ENCODE measurements at regions not wholly inside any gene's neighbourhood (a gene's known extent, or its start where the extent isn't known, plus 50 kb on each side); places are given as distances from the start of the nearest gene placed in this dataset.
"Not testable (repeated sequence)": the region's sequence is repeated elsewhere in the genome, so short reads cannot be mapped to it uniquely, and the experiment has no call there.

DNA sequence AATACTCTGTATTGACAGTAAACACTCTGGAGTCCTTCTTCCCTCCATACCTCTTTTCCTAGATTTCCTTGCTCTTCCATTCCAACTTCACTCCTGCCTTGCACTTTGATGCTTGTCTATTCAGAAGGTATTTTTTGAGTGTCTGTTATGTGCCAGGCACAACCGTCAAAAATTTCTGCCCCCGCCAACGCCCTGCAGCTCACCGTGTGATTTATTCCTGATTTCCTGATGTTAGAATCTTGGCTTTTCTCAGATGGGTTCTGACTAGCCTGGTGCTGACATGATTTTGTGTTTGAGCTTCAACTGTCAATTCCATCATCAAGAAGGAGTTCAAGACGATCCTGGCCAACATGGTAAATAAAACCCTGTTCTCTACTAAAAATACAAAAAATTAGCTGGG, 297.5 kb downstream of the AGTPBP1 start:
- Histone ChIP-seq H3K4me2 (ENCODE audit: low read depth, low read length, poor library complexity, severe bottlenecking) (no peak overlapping the region), H3K9me3 (ENCODE audit: insufficient read depth, low read length) (no peaks in the 10 kb centered on the region), H2AFZ (ENCODE audit: low read depth, low read length, severe bottlenecking) (no peak overlapping the region), H3K27me3 (ENCODE audit: low read length) (no peaks in the 10 kb centered on the region), H4K20me1 (ENCODE audit: low read depth, low read length) (no peaks in the 10 kb centered on the region), H3K36me3 (ENCODE audit: low read length) (no peaks in the 10 kb centered on the region), H3K9me2 (replicated peaks; ENCODE audit: insufficient read depth, low read length) (no peaks in the 10 kb centered on the region), H3K9ac (ENCODE audit: low read length) (no peak overlapping the region), H3K4me3 (ENCODE audit: insufficient read depth, low read length, poor library complexity, severe bottlenecking) (no peak overlapping the region), H3K79me2 (ENCODE audit: insufficient read depth, low read length) (no peaks in the 10 kb centered on the region), H3F3A (ENCODE audit: insufficient read depth) (no peaks in the 10 kb centered on the region), H3K27ac (ENCODE audit: low read depth, low read length) (no peak overlapping the region)
- TF ChIP-seq, protein P1, sequence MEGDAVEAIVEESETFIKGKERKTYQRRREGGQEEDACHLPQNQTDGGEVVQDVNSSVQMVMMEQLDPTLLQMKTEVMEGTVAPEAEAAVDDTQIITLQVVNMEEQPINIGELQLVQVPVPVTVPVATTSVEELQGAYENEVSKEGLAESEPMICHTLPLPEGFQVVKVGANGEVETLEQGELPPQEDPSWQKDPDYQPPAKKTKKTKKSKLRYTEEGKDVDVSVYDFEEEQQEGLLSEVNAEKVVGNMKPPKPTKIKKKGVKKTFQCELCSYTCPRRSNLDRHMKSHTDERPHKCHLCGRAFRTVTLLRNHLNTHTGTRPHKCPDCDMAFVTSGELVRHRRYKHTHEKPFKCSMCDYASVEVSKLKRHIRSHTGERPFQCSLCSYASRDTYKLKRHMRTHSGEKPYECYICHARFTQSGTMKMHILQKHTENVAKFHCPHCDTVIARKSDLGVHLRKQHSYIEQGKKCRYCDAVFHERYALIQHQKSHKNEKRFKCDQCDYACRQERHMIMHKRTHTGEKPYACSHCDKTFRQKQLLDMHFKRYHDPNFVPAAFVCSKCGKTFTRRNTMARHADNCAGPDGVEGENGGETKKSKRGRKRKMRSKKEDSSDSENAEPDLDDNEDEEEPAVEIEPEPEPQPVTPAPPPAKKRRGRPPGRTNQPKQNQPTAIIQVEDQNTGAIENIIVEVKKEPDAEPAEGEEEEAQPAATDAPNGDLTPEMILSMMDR (IDR thresholded peaks at IDR 0.05; ENCODE audit: insufficient read depth, low read length, poor library complexity, severe bottlenecking) = no peak
- TF ChIP-seq EZH2phosphoT487 (conservative IDR thresholded peaks at IDR 0.05; ENCODE audit: low read length) = no peak

DNA sequence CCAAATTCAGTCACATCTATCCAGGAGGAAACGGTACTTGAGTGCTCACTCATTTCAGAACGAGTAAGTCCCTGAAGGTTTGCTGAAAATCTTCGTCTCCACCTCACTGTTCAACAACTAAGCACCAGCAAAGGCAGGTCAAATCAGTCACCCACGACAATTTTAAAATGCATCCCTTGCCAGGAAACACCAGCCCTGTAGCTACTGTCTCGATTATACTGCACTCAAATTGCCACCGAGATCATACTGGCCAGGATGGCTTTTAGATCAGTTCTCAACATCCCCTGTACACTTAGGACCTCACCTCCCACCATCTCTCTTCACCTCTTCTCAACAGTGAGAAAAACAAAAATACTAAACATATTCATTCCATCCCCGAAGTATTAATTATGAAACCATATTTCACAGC, 298.6 kb downstream of the AGTPBP1 start:
- Histone ChIP-seq H4K20me1 (ENCODE audit: low read depth, low read length) (no peaks in the 10 kb centered on the region), H3K9ac (ENCODE audit: low read length) (no peak overlapping the region), H3K9me2 (replicated peaks; ENCODE audit: insufficient read depth, low read length) (no peaks in the 10 kb centered on the region), H3F3A (ENCODE audit: insufficient read depth) (no peaks in the 10 kb centered on the region), H3K36me3 (ENCODE audit: low read length) (no peaks in the 10 kb centered on the region), H3K27me3 (ENCODE audit: low read length) (no peaks in the 10 kb centered on the region), H3K79me2 (ENCODE audit: insufficient read depth, low read length) (no peaks in the 10 kb centered on the region), H2AFZ (ENCODE audit: low read depth, low read length, severe bottlenecking) (no peak overlapping the region), H3K27ac (ENCODE audit: low read depth, low read length) (no peak overlapping the region), H3K9me3 (ENCODE audit: insufficient read depth, low read length) (no peaks in the 10 kb centered on the region), H3K4me3 (ENCODE audit: insufficient read depth, low read length, poor library complexity, severe bottlenecking) (no peak overlapping the region), H3K4me2 (ENCODE audit: low read depth, low read length, poor library complexity, severe bottlenecking) (no peak overlapping the region)
- no peak for TF ChIP-seq EZH2phosphoT487 (conservative IDR thresholded peaks at IDR 0.05; ENCODE audit: low read length)
- TF ChIP-seq, protein P1 (IDR thresholded peaks at IDR 0.05; ENCODE audit: insufficient read depth, low read length, poor library complexity, severe bottlenecking) = no peak

DNA sequence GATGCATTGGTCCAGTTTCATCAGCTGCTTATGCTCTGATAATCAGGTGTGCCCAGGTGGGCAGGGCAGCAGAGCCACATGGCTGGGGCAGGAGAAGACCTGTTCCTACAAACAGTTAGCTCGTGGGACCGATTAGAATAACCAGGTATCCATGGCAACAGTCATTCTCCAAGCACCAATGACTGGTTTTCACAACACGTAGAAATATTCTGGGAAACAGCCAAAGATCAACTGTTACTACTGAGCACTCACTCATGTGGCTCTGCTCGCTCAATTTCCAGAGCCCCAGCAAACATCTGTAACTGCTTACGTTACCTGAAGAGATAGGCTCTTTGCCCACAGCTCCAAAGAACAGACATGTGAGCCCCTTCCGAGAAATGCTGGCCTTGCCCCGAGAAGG, 302.0 kb downstream of the AGTPBP1 start:
- TF ChIP-seq EZH2phosphoT487 (conservative IDR thresholded peaks at IDR 0.05; ENCODE audit: low read length) = no peak
- TF ChIP-seq, protein P1 (IDR thresholded peaks at IDR 0.05; ENCODE audit: insufficient read depth, low read length, poor library complexity, severe bottlenecking) = no peak
- no peaks in the 10 kb centered on the region for H3K36me3 ChIP-seq (ENCODE audit: low read length)

DNA sequence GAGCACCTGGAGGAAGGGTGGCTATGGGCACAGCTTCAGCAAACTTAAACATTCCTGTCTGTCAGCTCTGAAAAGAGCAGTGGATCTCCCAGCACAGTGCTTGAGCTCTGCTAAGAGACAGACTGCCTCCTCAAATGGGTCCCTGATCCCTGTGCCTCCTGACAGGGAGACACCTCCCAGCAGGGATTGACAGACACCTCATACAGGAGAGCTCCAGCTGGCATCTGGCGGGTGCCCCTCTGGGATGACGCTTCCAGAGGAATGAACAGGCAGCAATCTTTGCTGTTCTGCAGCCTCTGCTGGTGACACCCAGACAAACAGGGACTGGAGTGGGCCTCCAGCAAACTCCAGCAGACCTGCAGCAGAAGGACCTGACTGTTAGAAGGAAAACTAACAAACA, 307.8 kb downstream of the AGTPBP1 start:
- H3K4me2 ChIP-seq (ENCODE audit: low read depth, low read length, poor library complexity, severe bottlenecking); H3F3A ChIP-seq (ENCODE audit: insufficient read depth); H3K9me2 ChIP-seq (replicated peaks; ENCODE audit: insufficient read depth, low read length); H3K9me3 ChIP-seq (ENCODE audit: insufficient read depth, low read length); H3K4me3 ChIP-seq (ENCODE audit: insufficient read depth, low read length, poor library complexity, severe bottlenecking); H4K20me1 ChIP-seq (ENCODE audit: low read depth, low read length); H3K27me3 ChIP-seq (ENCODE audit: low read length); H2AFZ ChIP-seq (ENCODE audit: low read depth, low read length, severe bottlenecking); H3K27ac ChIP-seq (ENCODE audit: low read depth, low read length); H3K36me3 ChIP-seq (ENCODE audit: low read length); H3K9ac ChIP-seq (ENCODE audit: low read length); H3K79me2 ChIP-seq (ENCODE audit: insufficient read depth, low read length): not testable (repeated sequence)

More for the DNA sequence above, 302.0 kb downstream of the AGTPBP1 start:
- Histone ChIP-seq H3K79me2 (ENCODE audit: insufficient read depth, low read length) (no peaks in the 10 kb centered on the region), H3K9ac (ENCODE audit: low read length) (no peak overlapping the region), H3K27ac (ENCODE audit: low read depth, low read length) (no peak overlapping the region), H3K9me2 (replicated peaks; ENCODE audit: insufficient read depth, low read length) (no peaks in the 10 kb centered on the region), H3K4me2 (ENCODE audit: low read depth, low read length, poor library complexity, severe bottlenecking) (no peak overlapping the region), H3K4me3 (ENCODE audit: insufficient read depth, low read length, poor library complexity, severe bottlenecking) (no peak overlapping the region), H2AFZ (ENCODE audit: low read depth, low read length, severe bottlenecking) (no peak overlapping the region), H4K20me1 (ENCODE audit: low read depth, low read length) (no peaks in the 10 kb centered on the region), H3K9me3 (ENCODE audit: insufficient read depth, low read length) (no peaks in the 10 kb centered on the region), H3F3A (ENCODE audit: insufficient read depth) (no peaks in the 10 kb centered on the region), H3K27me3 (ENCODE audit: low read length) (no peaks in the 10 kb centered on the region)

DNA sequence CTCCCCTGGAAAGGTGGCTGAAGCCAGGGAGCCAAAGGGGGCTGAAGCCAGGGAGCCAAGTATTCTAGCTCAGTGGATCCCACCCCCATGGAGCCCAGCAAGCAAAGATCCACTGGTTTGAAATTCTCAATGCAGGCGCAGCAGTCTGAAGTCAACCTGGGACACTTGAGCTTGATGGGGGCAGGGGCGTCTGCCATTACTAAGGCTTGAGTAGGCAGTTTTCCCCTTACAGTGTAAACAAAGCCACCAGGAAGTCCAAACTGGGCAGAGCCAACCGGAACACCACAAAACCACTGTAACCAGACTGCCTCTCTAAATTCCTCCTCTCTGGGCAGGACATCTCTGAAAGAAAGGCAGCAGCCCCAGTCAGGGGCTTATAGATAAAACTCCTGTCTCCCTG, 308.2 kb downstream of the AGTPBP1 start:
- not testable (repeated sequence) for H3K9me3 ChIP-seq (ENCODE audit: insufficient read depth, low read length); H2AFZ ChIP-seq (ENCODE audit: low read depth, low read length, severe bottlenecking); H3K27me3 ChIP-seq (ENCODE audit: low read length); H3K9me2 ChIP-seq (replicated peaks; ENCODE audit: insufficient read depth, low read length); H3K4me2 ChIP-seq (ENCODE audit: low read depth, low read length, poor library complexity, severe bottlenecking); H4K20me1 ChIP-seq (ENCODE audit: low read depth, low read length); H3K27ac ChIP-seq (ENCODE audit: low read depth, low read length); H3K4me3 ChIP-seq (ENCODE audit: insufficient read depth, low read length, poor library complexity, severe bottlenecking); H3F3A ChIP-seq (ENCODE audit: insufficient read depth); H3K36me3 ChIP-seq (ENCODE audit: low read length); H3K9ac ChIP-seq (ENCODE audit: low read length); H3K79me2 ChIP-seq (ENCODE audit: insufficient read depth, low read length)
